ENCODE measurements at regions not wholly inside any gene's neighbourhood (a gene's known extent, or its start where the extent isn't known, plus 50 kb on each side); places are given as distances from the start of the nearest gene placed in this dataset.

- TF ChIP-seq CTCF (IDR thresholded peaks at IDR 0.05) (no peak), POLR2A (IDR thresholded peaks at IDR 0.05) (no peak)
Observed at GRCh38 chr15:93478947-93479346, 389.9 kb upstream of the RGMA start.
